GM12892 (cell line): ENCODE measurements at regions not wholly inside any gene's neighbourhood (a gene's known extent, or its start where the extent isn't known, plus 50 kb on each side); places are given as distances from the start of the nearest gene placed in this dataset.

Source experiments
- POLR2A ChIP-seq: IDR thresholded peaks from 2 replicates; pipeline ENCODE4 v1.6.1; 2011; ENCODE audit warnings: low read depth, low read length, control low read depth
- TAF1 ChIP-seq: IDR thresholded peaks from 2 replicates; pipeline ENCODE4 v1.6.1; 2011; ENCODE audit warnings: low read depth, mild to moderate bottlenecking, control low read depth, low read length, borderline replicate concordance

DNA sequence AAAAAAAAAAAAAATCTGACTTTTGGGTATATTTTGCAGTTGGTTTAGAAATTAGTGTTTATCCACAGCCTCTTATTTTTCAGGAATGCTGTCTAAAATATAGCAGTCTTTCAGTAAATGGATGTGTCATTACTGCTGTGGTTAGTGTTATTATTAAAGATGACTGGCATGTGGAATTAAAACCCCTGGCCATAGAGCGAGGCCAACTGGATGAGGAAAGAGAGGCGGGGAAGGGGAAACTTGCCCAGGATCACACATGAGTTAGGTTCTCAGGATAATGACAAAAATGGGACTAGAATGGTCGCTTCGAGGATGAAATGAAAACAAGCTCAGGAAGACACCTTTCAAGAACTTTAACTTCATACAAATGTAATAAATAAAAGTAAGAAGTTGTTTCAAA lies 57.4 kb upstream of the APCDD1 start:
- TF ChIP-seq POLR2A (no peak), TAF1 (no peak)
